ENCODE measurements at regions not wholly inside any gene's neighbourhood (a gene's known extent, or its start where the extent isn't known, plus 50 kb on each side); places are given as distances from the start of the nearest gene placed in this dataset.

- Histone ChIP-seq H3K27me3 (no peaks in the 10 kb centered on the region), H3K27ac (no peak overlapping the region), H3K4me3 (no peak overlapping the region), H3K9me3 (no peaks in the 10 kb centered on the region), H3K36me3 (no peaks in the 10 kb centered on the region), H3K4me1 (ENCODE audit: insufficient read depth) (no peaks in the 10 kb centered on the region)
- 23 to 29% (median 26%) methylated on average over 10 of the region's 10 CpGs for WGBS, 3 donors
- DNase-seq, result no peak
- intact Hi-C loops (cut with DNase I), result no loop called here
- no peak for TF ChIP-seq POLR2A (IDR thresholded peaks at IDR 0.05)
- TF ChIP-seq CTCF (IDR thresholded peaks at IDR 0.05), result no peak
- TF ChIP-seq EP300 (IDR thresholded peaks at IDR 0.05), result no peak
These were observed 106.6 kb upstream of the VASH1 start for GRCh38 chr14:76654573-76655108.

GRCh38 chr14:76655331-76655730 lies 105.9 kb upstream of the VASH1 start:
- TF ChIP-seq POLR2A (IDR thresholded peaks at IDR 0.05) (no peak), CTCF (IDR thresholded peaks at IDR 0.05) (no peak), EP300 (IDR thresholded peaks at IDR 0.05) (no peak)
- no peaks in the 10 kb centered on the region for H3K9me3 ChIP-seq
- intact Hi-C loops (cut with DNase I), result no loop called here
- no peak for DNase-seq
- no peaks in the 10 kb centered on the region for H3K27me3 ChIP-seq
- no peak overlapping the region for H3K4me3 ChIP-seq
- H3K4me1 ChIP-seq (ENCODE audit: insufficient read depth), result no peaks in the 10 kb centered on the region
- no peaks in the 10 kb centered on the region for H3K36me3 ChIP-seq
- H3K27ac ChIP-seq, result no peak overlapping the region
- 66 to 72% (median 67%) methylated on average over 2 of the region's 2 CpGs for WGBS, 3 donors

- Histone ChIP-seq H3K36me3 (no peaks in the 10 kb centered on the region), H3K27me3 (no peaks in the 10 kb centered on the region), H3K4me3 (no peak overlapping the region), H3K27ac (no peak overlapping the region), H3K9me3 (no peaks in the 10 kb centered on the region), H3K4me1 (ENCODE audit: insufficient read depth) (no peaks in the 10 kb centered on the region)
- TF ChIP-seq CTCF (IDR thresholded peaks at IDR 0.05) (no peak), EP300 (IDR thresholded peaks at IDR 0.05) (no peak), POLR2A (IDR thresholded peaks at IDR 0.05) (no peak)
- DNase-seq, result no peak
- 94 to 96% (median 95%) methylated on average over 5 of the region's 5 CpGs for WGBS, 3 donors
- intact Hi-C loops (cut with DNase I), result no loop called here
These were observed 104.7 kb upstream of the VASH1 start for GRCh38 chr14:76656592-76656991.

- intact Hi-C loops (cut with DNase I), result no loop called here
- Histone ChIP-seq H3K27ac (no peak overlapping the region), H3K4me1 (ENCODE audit: insufficient read depth) (no peaks in the 10 kb centered on the region), H3K4me3 (no peak overlapping the region), H3K9me3 (no peaks in the 10 kb centered on the region), H3K36me3 (no peaks in the 10 kb centered on the region), H3K27me3 (no peaks in the 10 kb centered on the region)
- TF ChIP-seq EP300 (IDR thresholded peaks at IDR 0.05) (no peak), CTCF (IDR thresholded peaks at IDR 0.05) (no peak), POLR2A (IDR thresholded peaks at IDR 0.05) (no peak)
- no peak for DNase-seq
- 79 to 94% (median 88%) methylated on average over 1 of the region's 1 CpG for WGBS, 3 donors
These were observed 103.9 kb upstream of the VASH1 start for GRCh38 chr14:76657404-76657803.

All from ovary (tissue), 7 donors.